Hypothalamus (tissue), 51 donors: ENCODE measurements at regions not wholly inside any gene's neighbourhood (a gene's known extent, or its start where the extent isn't known, plus 50 kb on each side); places are given as distances from the start of the nearest gene placed in this dataset.
A peak's percentile ranks its signal among the peaks of the same experiment; 100 is the strongest.
"Not testable (repeated sequence)": the region's sequence is repeated elsewhere in the genome, so short reads cannot be mapped to it uniquely, and the experiment has no call there.

Source experiments
- DNase-seq, 51 donors: peaks; one replicate each; lab custom pipeline; 2025; lab: John Stamatoyannopoulos, UW

GRCh38 chr11:92122561-92122960 lies 102.1 kb upstream of the FAT3 start:
- no peak for DNase-seq

- DNase-seq: no peak
Observed at GRCh38 chr11:92111287-92111686, 113.3 kb upstream of the FAT3 start.

- no peak for DNase-seq
Observed at GRCh38 chr11:92109466-92109865, 115.2 kb upstream of the FAT3 start.

- DNase-seq: no peak
Observed at GRCh38 chr11:92107331-92107730, 117.3 kb upstream of the FAT3 start.

GRCh38 chr11:92104349-92104748 lies 120.3 kb upstream of the FAT3 start:
- no peak for DNase-seq

- DNase-seq: no peak
Observed at GRCh38 chr11:92101920-92102319, 122.7 kb upstream of the FAT3 start.

- no peak for DNase-seq
Observed at GRCh38 chr11:92099183-92099582, 125.4 kb upstream of the FAT3 start.

- no peak for DNase-seq
Observed at GRCh38 chr11:92098172-92098571, 126.4 kb upstream of the FAT3 start.

- DNase-seq: peak in 1 of 51 donors; percentile 2
Observed at GRCh38 chr11:92087725-92088537, 136.7 kb upstream of the FAT3 start.

- no peak for DNase-seq
Observed at GRCh38 chr11:92083123-92083522, 141.5 kb upstream of the FAT3 start.

GRCh38 chr11:92082652-92083051 lies 142.0 kb upstream of the FAT3 start:
- no peak for DNase-seq

GRCh38 chr11:92074498-92074897 lies 150.1 kb upstream of the FAT3 start:
- DNase-seq: not testable (repeated sequence)

- no peak for DNase-seq
Observed at GRCh38 chr11:92071660-92072059, 153.0 kb upstream of the FAT3 start.

GRCh38 chr11:92070026-92070889 lies 154.4 kb upstream of the FAT3 start:
- DNase-seq: no peak

GRCh38 chr11:92067016-92067415 lies 157.6 kb upstream of the FAT3 start:
- no peak for DNase-seq

- no peak for DNase-seq
Observed at GRCh38 chr11:92061456-92062062, 163.1 kb upstream of the FAT3 start.

GRCh38 chr11:92057849-92058442 lies 166.7 kb upstream of the FAT3 start:
- no peak for DNase-seq

GRCh38 chr11:92053216-92053615 lies 171.4 kb upstream of the FAT3 start:
- DNase-seq: no peak

- DNase-seq: no peak
Observed at GRCh38 chr11:92050305-92050704, 174.3 kb upstream of the FAT3 start.

GRCh38 chr11:92048415-92048814 lies 176.2 kb upstream of the FAT3 start:
- DNase-seq: no peak

- no peak for DNase-seq
Observed at GRCh38 chr11:92046103-92046502, 178.5 kb upstream of the FAT3 start.
